SU-DHL-6 (cell line): ENCODE measurements at regions not wholly inside any gene's neighbourhood (a gene's known extent, or its start where the extent isn't known, plus 50 kb on each side); places are given as distances from the start of the nearest gene placed in this dataset.

ENCODE experiments used
- EZH2phosphoT487 ChIP-seq: fragments of 200-600 bp; sonication (generic), shearing (Covaris generic); conservative IDR thresholded peaks from 2 replicates; pipeline ENCODE4 v1.6.1; 2018; ENCODE audit warnings: mild to moderate bottlenecking, antibody characterized with exemption, low read length, moderate library complexity, mixed read lengths
- TF ChIP-seq, protein P1 (sequence below): fragments of 200-600 bp; sonication (generic); IDR thresholded peaks from one replicate; pipeline ENCODE4 v1.5.1; 2017; ENCODE audit warnings: antibody characterized with exemption, mild to moderate bottlenecking, low read length, moderate library complexity; ENCODE audit not compliant: insufficient read depth, poor library complexity, severe bottlenecking

DNA sequence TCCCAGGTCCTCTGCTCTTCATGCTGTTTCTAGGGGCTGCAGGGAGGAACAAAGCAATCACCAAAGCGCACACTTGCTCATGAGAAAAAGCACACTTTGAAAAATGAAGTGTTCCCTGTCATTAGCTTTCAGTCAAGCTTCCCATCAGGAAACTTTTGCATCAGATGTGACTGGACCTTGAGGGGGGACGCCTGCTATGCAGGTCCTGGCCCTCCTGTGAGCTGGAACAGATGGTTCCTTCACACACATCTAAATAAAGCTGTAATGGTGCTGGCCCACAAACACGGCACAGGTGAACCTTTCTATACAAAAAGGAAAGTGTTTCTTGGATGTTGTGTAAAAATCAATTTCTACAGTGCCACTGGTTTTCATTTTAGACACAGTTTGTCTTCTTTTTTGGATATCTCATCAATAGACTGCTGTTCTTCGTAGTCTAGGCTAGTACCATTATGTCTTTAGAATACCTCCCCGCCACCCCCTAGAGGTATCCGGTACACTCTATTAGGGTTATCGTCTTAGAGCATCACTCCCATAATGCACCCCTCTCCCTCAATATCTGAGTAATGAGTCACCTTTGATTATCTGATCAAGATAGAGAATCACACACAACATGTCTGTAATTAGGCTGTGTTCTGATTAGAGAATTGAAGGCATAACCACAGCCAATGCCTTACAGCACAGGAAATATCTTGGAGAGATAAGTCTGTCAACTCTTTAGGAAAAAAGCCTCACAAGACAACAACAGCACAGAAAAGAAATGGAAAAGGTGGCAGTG lies 266.3 kb downstream of the TLR4 start:
- TF ChIP-seq, protein P1, sequence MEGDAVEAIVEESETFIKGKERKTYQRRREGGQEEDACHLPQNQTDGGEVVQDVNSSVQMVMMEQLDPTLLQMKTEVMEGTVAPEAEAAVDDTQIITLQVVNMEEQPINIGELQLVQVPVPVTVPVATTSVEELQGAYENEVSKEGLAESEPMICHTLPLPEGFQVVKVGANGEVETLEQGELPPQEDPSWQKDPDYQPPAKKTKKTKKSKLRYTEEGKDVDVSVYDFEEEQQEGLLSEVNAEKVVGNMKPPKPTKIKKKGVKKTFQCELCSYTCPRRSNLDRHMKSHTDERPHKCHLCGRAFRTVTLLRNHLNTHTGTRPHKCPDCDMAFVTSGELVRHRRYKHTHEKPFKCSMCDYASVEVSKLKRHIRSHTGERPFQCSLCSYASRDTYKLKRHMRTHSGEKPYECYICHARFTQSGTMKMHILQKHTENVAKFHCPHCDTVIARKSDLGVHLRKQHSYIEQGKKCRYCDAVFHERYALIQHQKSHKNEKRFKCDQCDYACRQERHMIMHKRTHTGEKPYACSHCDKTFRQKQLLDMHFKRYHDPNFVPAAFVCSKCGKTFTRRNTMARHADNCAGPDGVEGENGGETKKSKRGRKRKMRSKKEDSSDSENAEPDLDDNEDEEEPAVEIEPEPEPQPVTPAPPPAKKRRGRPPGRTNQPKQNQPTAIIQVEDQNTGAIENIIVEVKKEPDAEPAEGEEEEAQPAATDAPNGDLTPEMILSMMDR: no peak
- no peak for TF ChIP-seq EZH2phosphoT487
